ENCODE measurements at regions not wholly inside any gene's neighbourhood (a gene's known extent, or its start where the extent isn't known, plus 50 kb on each side); places are given as distances from the start of the nearest gene placed in this dataset.

- TF ChIP-seq CTCF (IDR thresholded peaks at IDR 0.05 in 2 of 3, conservative IDR thresholded peaks at IDR 0.05 in 1 of 3; ENCODE audit: borderline replicate concordance in 1 of 3, insufficient read depth in 1 of 3, low read depth in 2 of 3, low read length in 2 of 3) = peak in 2 of 3 experiments; percentile 46 to 51; a peak in 4 of 6 replicates
- no peak for TF ChIP-seq ZBTB33 (IDR thresholded peaks at IDR 0.05; ENCODE audit: extremely low read depth, insufficient replicate concordance, low read length)
- TF ChIP-seq YY1 (IDR thresholded peaks at IDR 0.05; ENCODE audit: extremely low read depth, insufficient replicate concordance, low read depth, low read length) = no peak
- TF ChIP-seq EZH2phosphoT487 (IDR thresholded peaks at IDR 0.05; ENCODE audit: borderline replicate concordance) = no peak
- no peak for TF ChIP-seq POLR2AphosphoS5 (IDR thresholded peaks at IDR 0.05; ENCODE audit: low read depth, low read length)
Observed at GRCh38 chr1:38129473-38129872, 82.9 kb upstream of the POU3F1 start.
